Astrocyte of the hippocampus (primary cell): ENCODE measurements at regions not wholly inside any gene's neighbourhood (a gene's known extent, or its start where the extent isn't known, plus 50 kb on each side); places are given as distances from the start of the nearest gene placed in this dataset.
"Not testable (repeated sequence)": the region's sequence is repeated elsewhere in the genome, so short reads cannot be mapped to it uniquely, and the experiment has no call there.

Experiments
- DNase-seq: peaks from one replicate; pipeline ENCODE4 v3.0.0; 2011; ENCODE audit warnings: low read depth, low spot score

- no peak for DNase-seq
Measured at GRCh38 chr15:95068701-95069521, 837.5 kb downstream of the MCTP2 start.

GRCh38 chr15:95075792-95076677, 844.7 kb downstream of the MCTP2 start:
- no peak for DNase-seq

GRCh38 chr15:95076678-95076990, 845.3 kb downstream of the MCTP2 start:
- no peak for DNase-seq

GRCh38 chr15:95078003-95078402, 846.6 kb downstream of the MCTP2 start:
- DNase-seq = no peak

GRCh38 chr15:95080228-95080627, 848.9 kb downstream of the MCTP2 start:
- DNase-seq = not testable (repeated sequence)

GRCh38 chr15:95085056-95085455, 853.7 kb downstream of the MCTP2 start:
- no peak for DNase-seq

GRCh38 chr15:95086531-95087252, 855.3 kb downstream of the MCTP2 start:
- peak; percentile 0 for DNase-seq

GRCh38 chr15:95087253-95087609, 855.9 kb downstream of the MCTP2 start:
- no peak for DNase-seq

- no peak for DNase-seq
Measured at GRCh38 chr15:95091444-95091843, 860.1 kb downstream of the MCTP2 start.

- no peak for DNase-seq
Measured at GRCh38 chr15:95095250-95095649, 863.9 kb downstream of the MCTP2 start.

GRCh38 chr15:95096651-95097050, 865.3 kb downstream of the MCTP2 start:
- no peak for DNase-seq

GRCh38 chr15:95097361-95097760, 866.0 kb downstream of the MCTP2 start:
- DNase-seq = no peak

GRCh38 chr15:95105229-95105628, 873.9 kb downstream of the MCTP2 start:
- peak; percentile 10 for DNase-seq

GRCh38 chr15:95106801-95107200, 875.4 kb downstream of the MCTP2 start:
- no peak for DNase-seq

GRCh38 chr15:95108673-95109072, 877.3 kb downstream of the MCTP2 start:
- DNase-seq = no peak

GRCh38 chr15:95111969-95112368, 880.6 kb downstream of the MCTP2 start:
- DNase-seq = no peak

- no peak for DNase-seq
Measured at GRCh38 chr15:95113041-95113440, 881.7 kb downstream of the MCTP2 start.

- DNase-seq = no peak
Measured at GRCh38 chr15:95119041-95119610, 887.8 kb downstream of the MCTP2 start.

GRCh38 chr15:95120595-95120994, 889.2 kb downstream of the MCTP2 start:
- no peak for DNase-seq

GRCh38 chr15:95121191-95121590, 889.8 kb downstream of the MCTP2 start:
- no peak for DNase-seq

- DNase-seq = no peak
Measured at GRCh38 chr15:95125803-95126202, 894.4 kb downstream of the MCTP2 start.

- no peak for DNase-seq
Measured at GRCh38 chr15:95127356-95127755, 896.0 kb downstream of the MCTP2 start.
